T-helper 2 cell treated with Interferon-gamma antibody and Interleukin-4, amounts not matched to agents 5 μg/mL and 100 μg/mL, for 36 hours (primary cell): ENCODE measurements at regions not wholly inside any gene's neighbourhood (a gene's known extent, or its start where the extent isn't known, plus 50 kb on each side); places are given as distances from the start of the nearest gene placed in this dataset.
A peak's percentile ranks its signal among the peaks of the same experiment; 100 is the strongest.

Source experiments
- DNase-seq: peaks from one replicate; pipeline ENCODE4 v3.0.0; 2021; ENCODE audit warnings: low spot score
- H3K27ac Mint-ChIP-seq: one replicate; pipeline ENCODE4 v1.8.0; 2021; ENCODE audit warnings: mild to moderate bottlenecking, mixed read lengths
- H3K27me3 Mint-ChIP-seq: one replicate; pipeline ENCODE4 v1.8.0; 2021; ENCODE audit warnings: low read depth, mixed read lengths
- H3K36me3 Mint-ChIP-seq: one replicate; pipeline ENCODE4 v1.8.0; 2021; ENCODE audit warnings: low read depth, mixed read lengths
- H3K4me1 Mint-ChIP-seq: one replicate; pipeline ENCODE4 v1.8.0; 2021; ENCODE audit warnings: low read depth, mixed read lengths
- H3K4me3 Mint-ChIP-seq: one replicate; pipeline ENCODE4 v1.8.0; 2022; ENCODE audit warnings: mild to moderate bottlenecking, moderate library complexity, mixed read lengths
- H3K9me3 Mint-ChIP-seq: one replicate; pipeline ENCODE4 v1.8.0; 2021; ENCODE audit warnings: mixed read lengths

DNA sequence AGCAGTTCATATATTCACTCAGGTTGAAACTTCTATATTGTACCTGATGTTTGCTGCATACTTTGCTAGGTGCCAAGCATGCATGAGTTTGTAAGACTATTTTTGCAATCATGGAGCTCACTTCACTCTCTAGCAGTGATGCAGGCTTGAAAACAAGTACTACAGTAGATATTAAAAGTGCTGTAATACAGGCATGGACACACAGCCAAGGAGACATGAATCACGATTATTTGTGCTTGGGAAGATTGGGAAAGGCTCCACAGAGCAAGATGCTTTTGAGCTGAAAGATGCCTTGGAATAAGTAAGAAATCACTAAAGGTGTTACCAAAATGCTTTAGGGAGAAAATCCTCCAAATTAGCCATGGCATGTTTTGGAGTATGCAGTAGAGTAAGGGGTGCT, 427.4 kb downstream of the UTRN start:
- Mint-ChIP-seq H3K27ac (no peak overlapping the region), H3K4me3 (no peak overlapping the region), H3K27me3 (no peaks in the 10 kb centered on the region), H3K36me3 (peaks cover 6% of the 10 kb centered on the region), H3K9me3 (no peaks in the 10 kb centered on the region), H3K4me1 (peaks cover 8% of the 10 kb centered on the region)
- no peak for DNase-seq

GRCh38 chr6:144714021-144714712, 429.0 kb downstream of the UTRN start:
- Mint-ChIP-seq H3K4me1 (peaks cover 11% of the 10 kb centered on the region), H3K9me3 (no peaks in the 10 kb centered on the region), H3K36me3 (peaks cover 4% of the 10 kb centered on the region), H3K27ac (no peak overlapping the region), H3K27me3 (no peaks in the 10 kb centered on the region), H3K4me3 (no peak overlapping the region)
- no peak for DNase-seq

DNA sequence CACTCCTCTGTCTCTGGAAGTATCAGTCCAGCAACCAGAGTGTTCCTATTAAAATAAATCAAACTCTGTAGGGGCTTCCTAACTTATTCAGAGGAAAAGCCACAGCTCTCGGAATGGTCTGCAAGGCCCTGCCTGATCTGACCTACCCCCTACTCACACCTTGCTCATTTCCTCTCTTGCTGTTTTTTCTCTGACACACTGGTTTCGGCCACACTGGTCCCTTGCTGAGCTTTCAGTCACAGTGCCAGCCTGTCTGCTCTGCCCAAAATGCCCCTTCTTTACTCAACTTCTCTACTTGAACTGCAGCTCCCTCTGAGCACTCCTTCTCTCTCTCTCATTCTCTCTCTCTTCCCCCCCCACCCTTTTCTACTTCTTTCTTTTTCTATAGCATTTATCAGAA, 430.2 kb downstream of the UTRN start:
- Mint-ChIP-seq H3K4me1 (peaks cover 17% of the 10 kb centered on the region), H3K27ac (no peak overlapping the region), H3K4me3 (no peak overlapping the region), H3K9me3 (no peaks in the 10 kb centered on the region), H3K27me3 (no peaks in the 10 kb centered on the region), H3K36me3 (peaks cover 9% of the 10 kb centered on the region)
- DNase-seq, result no peak

DNA sequence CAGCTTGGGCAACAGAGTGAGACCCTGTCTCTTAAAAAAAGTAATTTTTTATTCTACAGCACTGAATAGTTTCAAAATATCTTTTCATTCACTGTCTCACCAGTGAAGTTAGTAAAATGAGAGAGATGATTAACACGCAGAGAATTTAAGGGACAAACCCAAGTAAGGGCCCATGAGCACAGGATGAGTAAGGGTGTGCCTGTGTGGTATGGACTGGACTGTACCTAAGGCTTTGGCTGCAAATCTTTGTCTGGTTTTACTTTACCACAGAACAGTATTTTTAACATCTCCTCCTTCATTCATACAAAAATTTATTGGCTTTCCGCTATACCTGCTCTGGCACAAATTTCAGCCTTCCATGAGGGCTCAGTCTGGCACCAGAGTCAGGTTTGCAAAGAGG, 433.3 kb downstream of the UTRN start:
- peaks cover 2% of the 10 kb centered on the region for H3K9me3 Mint-ChIP-seq

DNA sequence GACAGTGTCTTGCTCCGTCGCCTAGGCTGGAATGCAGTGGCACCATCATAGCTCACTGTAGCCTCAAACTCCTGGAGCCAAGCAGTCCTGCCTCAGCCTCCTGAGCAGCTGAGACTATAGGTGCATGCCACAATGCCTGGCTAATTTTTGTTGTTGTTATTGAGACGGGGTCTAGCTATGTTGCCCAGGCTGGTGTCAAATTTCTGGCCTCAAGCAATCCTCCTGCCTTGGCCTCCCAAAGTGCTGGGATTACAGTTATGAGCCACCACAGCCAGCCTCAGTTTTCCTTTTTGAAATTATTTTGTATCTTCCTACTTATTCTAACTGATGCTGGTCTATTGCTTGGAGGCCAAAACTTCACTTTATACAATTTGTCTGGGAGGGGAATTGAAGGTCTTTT, 436.1 kb downstream of the UTRN start:
- no peak for DNase-seq
- Mint-ChIP-seq H3K36me3 (peaks cover 31% of the 10 kb centered on the region), H3K27ac (no peak overlapping the region), H3K4me3 (no peak overlapping the region), H3K9me3 (peaks cover 5% of the 10 kb centered on the region), H3K4me1 (peaks cover 21% of the 10 kb centered on the region), H3K27me3 (no peaks in the 10 kb centered on the region)

More for the DNA sequence above, 433.3 kb downstream of the UTRN start:
- Mint-ChIP-seq H3K36me3 (peaks cover 23% of the 10 kb centered on the region), H3K27ac (no peak overlapping the region), H3K27me3 (no peaks in the 10 kb centered on the region), H3K4me3 (no peak overlapping the region), H3K4me1 (peaks cover 22% of the 10 kb centered on the region)
- DNase-seq, result no peak

DNA sequence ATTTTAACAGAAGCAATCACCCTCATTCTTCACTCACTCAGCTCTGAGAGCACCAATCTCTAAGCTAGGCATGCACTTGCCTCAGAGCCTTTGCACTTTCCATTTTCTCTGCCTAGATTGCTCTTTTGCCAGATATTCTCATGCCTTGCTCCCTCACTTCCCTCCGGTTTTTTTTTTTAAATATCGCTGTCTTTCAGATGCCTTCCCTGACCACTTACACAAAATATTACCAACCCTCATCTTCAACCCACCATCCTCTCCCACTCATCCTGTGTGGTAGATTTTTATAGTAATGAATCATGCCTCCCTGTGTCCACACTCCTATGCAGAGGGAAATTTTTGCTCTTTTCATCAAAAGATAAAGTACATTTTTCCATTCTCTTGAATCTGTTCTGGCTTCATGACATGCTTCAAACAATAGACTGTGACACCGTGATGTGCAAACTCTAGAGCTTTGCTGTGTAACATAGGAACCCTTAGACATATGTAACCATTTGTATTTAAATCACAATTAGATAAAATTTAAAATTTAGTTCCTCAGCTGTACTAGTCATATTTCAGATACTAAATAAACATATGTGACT, 437.1 kb downstream of the UTRN start:
- H3K27ac Mint-ChIP-seq, result no peak overlapping the region
- DNase-seq, result no peak
- peaks cover 32% of the 10 kb centered on the region for H3K36me3 Mint-ChIP-seq
- H3K9me3 Mint-ChIP-seq, result peaks cover 5% of the 10 kb centered on the region
- no peaks in the 10 kb centered on the region for H3K27me3 Mint-ChIP-seq
- H3K4me1 Mint-ChIP-seq, result peaks cover 26% of the 10 kb centered on the region
- no peak overlapping the region for H3K4me3 Mint-ChIP-seq

- H3K9me3 Mint-ChIP-seq, result peaks cover 5% of the 10 kb centered on the region
- no peak for DNase-seq
- H3K4me1 Mint-ChIP-seq, result peaks cover 25% of the 10 kb centered on the region
- H3K36me3 Mint-ChIP-seq, result peaks cover 32% of the 10 kb centered on the region
- no peaks in the 10 kb centered on the region for H3K27me3 Mint-ChIP-seq
- H3K27ac Mint-ChIP-seq, result no peak overlapping the region
- no peak overlapping the region for H3K4me3 Mint-ChIP-seq
These were observed 437.8 kb downstream of the UTRN start for GRCh38 chr6:144722925-144723324.

GRCh38 chr6:144723431-144723830, 438.3 kb downstream of the UTRN start:
- H3K27ac Mint-ChIP-seq, result no peak overlapping the region
- H3K4me1 Mint-ChIP-seq, result peaks cover 25% of the 10 kb centered on the region

GRCh38 chr6:144724818-144725217, 439.7 kb downstream of the UTRN start:
- H3K4me3 Mint-ChIP-seq, result no peak overlapping the region
- no peak overlapping the region for H3K27ac Mint-ChIP-seq
- H3K4me1 Mint-ChIP-seq, result peaks cover 30% of the 10 kb centered on the region
- no peaks in the 10 kb centered on the region for H3K27me3 Mint-ChIP-seq
- H3K36me3 Mint-ChIP-seq, result peaks cover 33% of the 10 kb centered on the region
- DNase-seq, result no peak
- peaks cover 5% of the 10 kb centered on the region for H3K9me3 Mint-ChIP-seq

More at GRCh38 chr6:144723431-144723830, 438.3 kb downstream of the UTRN start:
- no peak for DNase-seq
- H3K36me3 Mint-ChIP-seq, result peaks cover 32% of the 10 kb centered on the region
- H3K4me3 Mint-ChIP-seq, result no peak overlapping the region
- peaks cover 5% of the 10 kb centered on the region for H3K9me3 Mint-ChIP-seq
- no peaks in the 10 kb centered on the region for H3K27me3 Mint-ChIP-seq

DNA sequence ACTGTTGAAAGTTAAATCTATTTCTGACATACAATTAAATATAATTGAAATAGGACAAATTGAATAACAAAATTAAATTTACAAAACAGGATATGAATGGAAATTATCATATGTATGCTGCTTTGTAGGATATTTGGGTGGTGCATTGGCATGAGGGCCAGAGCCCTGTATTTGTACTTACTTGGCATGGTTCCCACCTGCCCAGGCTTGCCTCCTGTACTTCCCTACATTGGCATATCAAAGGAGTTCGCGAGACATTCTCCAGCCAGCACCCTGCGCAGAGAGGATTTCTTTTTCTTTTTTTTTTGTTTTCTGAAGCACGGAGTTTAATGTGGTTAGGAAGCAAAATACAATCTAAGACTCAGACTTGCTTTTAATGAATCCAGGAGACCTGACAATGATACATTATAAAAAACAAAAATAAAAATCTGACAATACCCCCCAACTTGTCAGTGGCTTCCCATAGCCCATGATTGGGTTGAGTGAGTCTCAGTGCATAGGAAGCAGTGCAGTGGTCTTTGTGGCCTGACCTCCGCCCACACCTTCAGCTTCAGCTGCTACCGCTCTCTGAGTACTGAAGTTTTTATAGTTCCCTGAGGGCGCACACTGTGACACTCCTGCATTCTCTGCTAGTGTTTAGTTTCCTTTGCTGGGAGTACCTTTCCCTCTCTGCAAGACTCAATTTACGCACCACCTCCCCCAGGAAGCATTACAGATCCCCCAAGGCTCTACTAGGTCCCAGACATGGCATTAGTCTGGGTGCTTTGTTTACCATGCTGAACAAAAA, 440.8 kb downstream of the UTRN start:
- peak; percentile 23 for DNase-seq
- no peak overlapping the region for H3K27ac Mint-ChIP-seq
- peak overlapping the region; percentile 18 for H3K4me3 Mint-ChIP-seq
- peaks cover 30% of the 10 kb centered on the region for H3K36me3 Mint-ChIP-seq
- H3K9me3 Mint-ChIP-seq, result peaks cover 5% of the 10 kb centered on the region
- H3K4me1 Mint-ChIP-seq, result peaks cover 27% of the 10 kb centered on the region
- no peaks in the 10 kb centered on the region for H3K27me3 Mint-ChIP-seq

DNA sequence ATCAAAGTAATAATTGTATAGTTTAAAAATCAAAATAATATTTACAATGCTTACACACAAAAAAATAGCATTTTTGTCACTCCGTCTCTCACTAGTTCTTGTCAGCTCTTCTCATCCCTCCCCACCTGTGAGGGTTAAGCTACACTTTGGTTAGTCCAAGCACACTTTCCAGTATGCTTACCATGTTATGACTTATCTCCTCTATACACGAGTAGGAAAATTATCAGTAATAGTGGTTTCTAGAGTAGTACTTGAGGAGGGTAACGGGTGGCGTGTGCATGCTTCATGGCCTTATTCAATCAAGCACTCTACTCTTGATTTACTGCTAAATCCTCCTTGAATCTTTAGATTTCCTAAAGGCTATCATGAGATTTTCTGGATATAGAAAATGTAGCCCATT, 443.7 kb downstream of the UTRN start:
- no peak for DNase-seq
- H3K27me3 Mint-ChIP-seq, result no peaks in the 10 kb centered on the region
- H3K4me1 Mint-ChIP-seq, result peaks cover 22% of the 10 kb centered on the region
- no peak overlapping the region for H3K4me3 Mint-ChIP-seq
- peaks cover 3% of the 10 kb centered on the region for H3K9me3 Mint-ChIP-seq
- H3K36me3 Mint-ChIP-seq, result peaks cover 35% of the 10 kb centered on the region
- no peak overlapping the region for H3K27ac Mint-ChIP-seq

DNA sequence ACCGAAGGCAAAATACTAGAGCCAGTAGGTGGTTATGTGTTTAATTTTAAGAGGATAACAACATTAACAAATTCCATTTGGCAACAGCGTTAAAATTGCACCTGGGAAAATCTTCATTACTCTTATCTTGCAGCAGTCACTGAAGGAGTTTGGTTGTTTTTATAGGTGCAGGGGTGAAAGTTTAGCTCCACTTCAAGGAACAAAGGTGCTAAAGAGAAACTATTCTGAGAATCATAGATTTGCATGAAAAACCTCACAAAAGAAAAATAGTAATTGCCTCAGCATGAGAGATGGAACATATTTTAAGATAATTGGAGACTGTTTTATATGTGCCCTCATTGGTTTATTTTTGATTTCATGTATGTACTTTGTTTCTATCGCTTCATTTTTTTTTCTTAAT, 444.4 kb downstream of the UTRN start:
- Mint-ChIP-seq H3K9me3 (peaks cover 2% of the 10 kb centered on the region), H3K4me1 (peaks cover 22% of the 10 kb centered on the region), H3K4me3 (no peak overlapping the region), H3K27ac (peak overlapping the region; percentile 53), H3K27me3 (no peaks in the 10 kb centered on the region), H3K36me3 (peaks cover 40% of the 10 kb centered on the region)
- DNase-seq, result no peak

GRCh38 chr6:144730088-144730645, 445.0 kb downstream of the UTRN start:
- Mint-ChIP-seq H3K27ac (no peak overlapping the region), H3K27me3 (no peaks in the 10 kb centered on the region), H3K4me3 (no peak overlapping the region), H3K36me3 (peaks cover 41% of the 10 kb centered on the region), H3K4me1 (peaks cover 20% of the 10 kb centered on the region), H3K9me3 (no peaks in the 10 kb centered on the region)
- DNase-seq, result no peak

- peaks cover 15% of the 10 kb centered on the region for H3K4me1 Mint-ChIP-seq
- H3K36me3 Mint-ChIP-seq, result peaks cover 48% of the 10 kb centered on the region
These were observed 446.1 kb downstream of the UTRN start for GRCh38 chr6:144731229-144731628.

More at GRCh38 chr6:144731229-144731628, 446.1 kb downstream of the UTRN start:
- H3K27ac Mint-ChIP-seq, result no peak overlapping the region
- H3K9me3 Mint-ChIP-seq, result no peaks in the 10 kb centered on the region
- H3K27me3 Mint-ChIP-seq, result no peaks in the 10 kb centered on the region
- no peak for DNase-seq
- H3K4me3 Mint-ChIP-seq, result no peak overlapping the region
